ENCODE measurements at regions not wholly inside any gene's neighbourhood (a gene's known extent, or its start where the extent isn't known, plus 50 kb on each side); places are given as distances from the start of the nearest gene placed in this dataset.
A peak's percentile ranks its signal among the peaks of the same experiment; 100 is the strongest.

DNA sequence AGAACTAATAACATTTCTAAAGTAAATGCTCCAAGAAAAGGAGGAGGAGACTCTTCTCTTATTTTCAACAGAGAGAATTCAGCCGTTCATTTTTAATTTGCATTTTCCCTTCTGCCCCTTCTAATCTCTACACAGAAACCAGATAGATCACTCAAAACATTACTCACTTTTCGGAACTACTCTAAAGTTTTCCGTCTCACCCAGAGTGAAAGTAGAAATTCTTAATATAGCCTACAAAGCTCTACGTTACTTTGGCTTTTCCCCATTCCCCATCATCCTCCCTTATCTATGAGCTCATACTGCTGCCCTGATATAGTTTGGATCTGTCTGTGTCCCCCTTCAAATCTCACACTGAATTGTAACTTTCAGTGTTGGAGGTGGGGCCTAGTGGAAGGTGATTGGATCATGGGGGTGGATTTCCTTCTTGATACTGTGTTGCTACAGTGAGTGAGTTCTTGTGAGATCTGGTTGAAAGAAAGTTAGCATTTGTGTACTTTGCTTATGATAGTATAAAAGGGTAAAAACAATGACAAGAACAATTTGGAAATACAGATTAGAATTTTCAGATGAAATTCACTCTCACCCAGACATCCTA is 188.2 kb downstream of the AMY1C start:
- Histone ChIP-seq H3K4me3 (ENCODE audit: low read length in 2 of 2) (no peak overlapping the region), H3K27me3 (ENCODE audit: control insufficient read depth in 1 of 2, insufficient read depth in 2 of 2, low read length in 1 of 2) (no peaks in the 10 kb centered on the region), H3K4me1 (ENCODE audit: control insufficient read depth in 1 of 2, insufficient read depth in 2 of 2, low read length in 2 of 2) (no peaks in the 10 kb centered on the region), H3K27ac (ENCODE audit: low read depth in 1 of 2, low read length in 2 of 2) (no peak overlapping the region), H3K36me3 (ENCODE audit: control insufficient read depth in 1 of 2, insufficient read depth in 2 of 2, low read length in 1 of 2) (no peaks in the 10 kb centered on the region), H3K9me3 (ENCODE audit: control insufficient read depth, low read length) (no peaks in the 10 kb centered on the region)
- intact Hi-C loops (cut with DNase I), result no loop called here
- DNase-seq (no peak), ATAC-seq (ENCODE audit: low FRiP score) (no peak)
- 20 to 23% methylated on average over 4 of the region's 4 CpGs for WGBS, 2 donors

DNA sequence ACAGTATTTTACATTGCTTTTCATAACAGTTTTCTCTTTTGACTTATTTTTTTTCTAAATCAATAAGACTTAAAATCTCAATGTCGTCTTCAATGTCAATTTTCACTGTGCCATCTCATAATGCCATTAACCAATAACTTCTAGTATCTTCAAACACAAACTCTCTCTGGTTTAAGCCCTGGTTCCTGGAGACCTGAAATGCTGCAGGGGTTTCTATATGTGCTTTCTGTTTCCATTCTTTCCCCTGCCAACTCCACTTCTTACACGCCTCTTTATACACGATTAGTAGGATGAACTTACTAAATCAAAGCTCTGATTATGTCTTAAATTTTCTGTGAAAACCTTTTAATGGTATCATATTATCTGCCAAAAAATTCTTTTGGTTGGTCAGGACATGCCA is 191.4 kb downstream of the AMY1C start:
- no peak for DNase-seq
- intact Hi-C loops (cut with DNase I), result no loop called here
- Histone ChIP-seq H3K27ac (ENCODE audit: low read depth in 1 of 2, low read length in 2 of 2) (no peak overlapping the region), H3K27me3 (ENCODE audit: control insufficient read depth in 1 of 2, insufficient read depth in 2 of 2, low read length in 1 of 2) (no peaks in the 10 kb centered on the region), H3K36me3 (ENCODE audit: control insufficient read depth in 1 of 2, insufficient read depth in 2 of 2, low read length in 1 of 2) (no peaks in the 10 kb centered on the region), H3K4me3 (ENCODE audit: low read length in 2 of 2) (no peak overlapping the region), H3K4me1 (ENCODE audit: control insufficient read depth in 1 of 2, insufficient read depth in 2 of 2, low read length in 2 of 2) (no peaks in the 10 kb centered on the region), H3K9me3 (ENCODE audit: control insufficient read depth, low read length) (peaks cover 1% of the 10 kb centered on the region)
- 32 to 34% methylated on average over 3 of the region's 3 CpGs for WGBS, 2 donors
- ATAC-seq (ENCODE audit: low FRiP score), result no peak

DNA sequence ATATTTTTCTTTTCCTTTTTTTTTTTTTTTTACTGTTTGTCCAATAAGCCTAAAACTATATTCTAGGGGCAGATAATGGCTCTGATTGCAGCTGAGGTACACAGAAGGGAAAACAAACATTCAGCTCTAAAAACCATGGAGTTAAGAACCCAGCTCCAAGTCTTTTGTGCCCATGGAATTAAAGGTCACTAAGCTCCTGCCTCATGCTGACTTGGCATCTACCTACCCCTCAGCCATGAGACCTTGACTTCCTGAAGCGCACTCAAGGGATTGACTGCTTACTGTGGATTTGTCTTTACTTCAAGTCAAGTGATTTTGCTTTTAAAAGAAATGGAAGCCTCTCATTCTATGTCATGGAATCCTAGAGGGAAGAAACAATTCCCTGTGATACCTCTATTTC is 192.3 kb downstream of the AMY1C start:
- Histone ChIP-seq H3K36me3 (ENCODE audit: control insufficient read depth in 1 of 2, insufficient read depth in 2 of 2, low read length in 1 of 2) (no peaks in the 10 kb centered on the region), H3K4me3 (ENCODE audit: low read length in 2 of 2) (no peak overlapping the region), H3K4me1 (ENCODE audit: control insufficient read depth in 1 of 2, insufficient read depth in 2 of 2, low read length in 2 of 2) (no peaks in the 10 kb centered on the region), H3K27me3 (ENCODE audit: control insufficient read depth in 1 of 2, insufficient read depth in 2 of 2, low read length in 1 of 2) (no peaks in the 10 kb centered on the region), H3K9me3 (ENCODE audit: control insufficient read depth, low read length) (peaks cover 1% of the 10 kb centered on the region), H3K27ac (ENCODE audit: low read depth in 1 of 2, low read length in 2 of 2) (no peak overlapping the region)
- ATAC-seq (ENCODE audit: low FRiP score) (no peak), DNase-seq (no peak)
- intact Hi-C loops (cut with DNase I), result no loop called here
- 67 to 79% methylated on average over 1 of the region's 1 CpG for WGBS, 2 donors

DNA sequence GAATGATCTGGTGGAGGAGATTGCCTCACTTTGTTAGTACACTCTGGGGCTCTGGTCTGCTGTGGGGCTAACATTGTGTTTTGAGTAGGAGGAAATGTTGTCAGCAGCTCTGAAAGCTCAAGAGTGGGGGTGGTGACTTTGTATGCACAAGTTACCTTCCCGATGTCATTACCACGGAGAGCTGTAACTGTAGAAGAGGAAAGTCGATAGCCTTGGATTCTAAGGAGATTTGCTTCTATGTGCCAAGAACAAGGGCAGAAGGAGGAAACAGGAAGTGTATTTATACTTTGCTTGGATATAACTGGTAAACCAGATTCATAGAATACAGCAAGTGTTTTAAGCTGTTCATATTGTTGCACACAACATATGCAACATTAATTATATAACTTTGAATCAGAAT is 196.1 kb downstream of the AMY1C start:
- Histone ChIP-seq H3K27ac (ENCODE audit: low read depth in 1 of 2, low read length in 2 of 2) (no peak overlapping the region), H3K4me3 (ENCODE audit: low read length in 2 of 2) (no peak overlapping the region), H3K36me3 (ENCODE audit: control insufficient read depth in 1 of 2, insufficient read depth in 2 of 2, low read length in 1 of 2) (no peaks in the 10 kb centered on the region), H3K27me3 (ENCODE audit: control insufficient read depth in 1 of 2, insufficient read depth in 2 of 2, low read length in 1 of 2) (no peaks in the 10 kb centered on the region), H3K4me1 (ENCODE audit: control insufficient read depth in 1 of 2, insufficient read depth in 2 of 2, low read length in 2 of 2) (no peaks in the 10 kb centered on the region), H3K9me3 (ENCODE audit: control insufficient read depth, low read length) (peaks cover 1% of the 10 kb centered on the region)
- DNase-seq (no peak), ATAC-seq (ENCODE audit: low FRiP score) (no peak)
- intact Hi-C loops (cut with DNase I), result no loop called here
- 46 to 47% methylated on average over 3 of the region's 3 CpGs for WGBS, 2 donors

DNA sequence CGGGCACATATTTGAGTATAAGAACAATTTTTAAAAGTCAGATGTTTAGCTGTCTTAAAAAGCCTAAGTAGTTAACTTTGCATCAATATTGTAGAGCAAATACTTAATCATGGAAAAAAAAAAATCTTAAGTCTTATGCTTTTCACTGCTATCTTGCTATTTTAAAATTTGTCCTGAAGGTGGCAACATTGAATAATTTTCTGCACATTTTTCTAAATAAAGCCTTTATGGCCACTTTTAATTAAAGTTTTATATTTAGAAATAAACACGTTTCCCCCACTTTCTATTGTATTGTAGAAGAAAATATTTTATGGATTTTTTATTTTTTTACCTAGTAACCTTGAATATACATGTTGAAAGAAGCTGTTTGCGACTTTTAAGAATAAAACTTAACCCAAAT is 198.8 kb downstream of the AMY1C start:
- H3K27me3 ChIP-seq (ENCODE audit: control insufficient read depth in 1 of 2, insufficient read depth in 2 of 2, low read length in 1 of 2), result no peaks in the 10 kb centered on the region
- no peaks in the 10 kb centered on the region for H3K4me1 ChIP-seq (ENCODE audit: control insufficient read depth in 1 of 2, insufficient read depth in 2 of 2, low read length in 2 of 2)
- ATAC-seq (ENCODE audit: low FRiP score), result no peak
- WGBS, 2 donors, result 36 to 46% methylated on average over 3 of the region's 3 CpGs
- H3K27ac ChIP-seq (ENCODE audit: low read depth in 1 of 2, low read length in 2 of 2), result no peak overlapping the region
- intact Hi-C loops (cut with DNase I), result no loop called here
- DNase-seq, result no peak
- H3K9me3 ChIP-seq (ENCODE audit: control insufficient read depth, low read length), result peaks cover 1% of the 10 kb centered on the region
- H3K4me3 ChIP-seq (ENCODE audit: low read length in 2 of 2), result no peak overlapping the region
- H3K36me3 ChIP-seq (ENCODE audit: control insufficient read depth in 1 of 2, insufficient read depth in 2 of 2, low read length in 1 of 2), result no peaks in the 10 kb centered on the region

DNA sequence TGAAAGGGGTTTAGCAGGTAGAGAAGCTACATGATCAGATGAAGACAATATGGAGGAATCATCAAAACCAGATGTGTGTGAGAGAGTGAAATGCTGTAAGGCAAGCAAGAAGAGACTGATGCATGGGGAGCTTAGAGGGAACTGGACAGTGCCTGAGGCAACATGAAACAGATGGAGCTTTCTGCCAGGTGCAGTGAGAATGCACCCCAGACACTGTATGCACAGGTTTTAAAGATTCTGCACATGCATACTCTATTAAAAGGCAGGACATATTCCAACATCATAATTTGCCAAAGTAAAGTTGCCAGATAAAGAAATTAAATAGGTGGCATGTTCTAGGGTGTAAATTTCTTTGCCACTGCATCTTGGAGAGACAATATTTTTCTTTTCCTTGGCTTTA is 200.1 kb downstream of the AMY1C start:
- no peak for DNase-seq
- Histone ChIP-seq H3K27me3 (ENCODE audit: control insufficient read depth in 1 of 2, insufficient read depth in 2 of 2, low read length in 1 of 2) (no peaks in the 10 kb centered on the region), H3K9me3 (ENCODE audit: control insufficient read depth, low read length) (peaks cover 1% of the 10 kb centered on the region), H3K27ac (ENCODE audit: low read depth in 1 of 2, low read length in 2 of 2) (no peak overlapping the region), H3K36me3 (ENCODE audit: control insufficient read depth in 1 of 2, insufficient read depth in 2 of 2, low read length in 1 of 2) (no peaks in the 10 kb centered on the region), H3K4me3 (ENCODE audit: low read length in 2 of 2) (no peak overlapping the region), H3K4me1 (ENCODE audit: control insufficient read depth in 1 of 2, insufficient read depth in 2 of 2, low read length in 2 of 2) (no peaks in the 10 kb centered on the region)
- no peak for ATAC-seq (ENCODE audit: low FRiP score)
- intact Hi-C loops (cut with DNase I), result no loop called here

DNA sequence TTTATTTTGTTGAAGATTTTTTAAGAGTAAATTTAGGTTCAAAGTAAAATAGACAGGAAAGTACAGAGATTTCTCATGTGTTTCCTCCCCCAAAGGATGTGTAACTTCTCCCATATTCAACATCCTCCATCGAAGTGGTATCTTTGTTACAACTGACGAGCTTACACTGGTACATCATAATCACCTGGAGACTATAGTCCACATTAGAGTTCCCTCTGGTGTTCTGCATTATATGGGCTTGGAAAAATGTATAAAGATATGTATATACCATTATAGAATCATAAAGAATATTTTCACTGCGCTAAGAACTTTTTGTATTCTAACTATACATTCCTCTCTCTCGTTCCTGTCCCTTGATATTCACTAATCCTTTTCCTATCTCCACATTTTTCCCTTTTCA is 203.7 kb downstream of the AMY1C start:
- ATAC-seq (ENCODE audit: low FRiP score), result no peak

DNA sequence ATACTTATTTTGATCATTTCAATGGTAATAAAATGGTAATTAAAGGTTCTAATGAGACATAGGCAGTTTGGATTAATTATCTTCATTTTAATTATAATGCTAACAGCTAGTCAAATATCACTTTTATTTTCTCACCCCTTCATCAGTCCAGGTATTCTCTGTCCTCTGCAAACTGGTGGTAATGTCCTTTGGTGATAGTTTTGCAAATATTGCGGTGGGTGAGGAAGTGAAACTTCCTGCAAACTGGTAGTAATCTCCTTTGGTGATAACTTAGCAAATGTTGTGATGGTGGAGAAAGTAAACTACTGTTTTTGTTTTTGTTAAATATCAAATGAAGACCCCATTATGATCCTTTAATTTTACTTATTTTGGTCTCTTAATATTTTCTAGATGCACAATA is 209.0 kb downstream of the AMY1C start:
- whole genome bisulfite sequencing, 2 donors, result 85 to 94% methylated on average over 1 of the region's 1 CpG
- Histone ChIP-seq H3K36me3 (ENCODE audit: control insufficient read depth in 1 of 2, insufficient read depth in 2 of 2, low read length in 1 of 2) (no peaks in the 10 kb centered on the region), H3K4me3 (ENCODE audit: low read length in 2 of 2) (no peak overlapping the region), H3K27ac (ENCODE audit: low read depth in 1 of 2, low read length in 2 of 2) (no peak overlapping the region), H3K4me1 (ENCODE audit: control insufficient read depth in 1 of 2, insufficient read depth in 2 of 2, low read length in 2 of 2) (no peaks in the 10 kb centered on the region), H3K27me3 (ENCODE audit: control insufficient read depth in 1 of 2, insufficient read depth in 2 of 2, low read length in 1 of 2) (no peaks in the 10 kb centered on the region), H3K9me3 (ENCODE audit: control insufficient read depth, low read length) (peaks cover 3% of the 10 kb centered on the region)
- intact Hi-C loops (cut with DNase I), result no loop called here
- no peak for ATAC-seq (ENCODE audit: low FRiP score)
- DNase-seq, result no peak

More for the DNA sequence above, 203.7 kb downstream of the AMY1C start:
- H3K4me3 ChIP-seq (ENCODE audit: low read length in 2 of 2), result no peak overlapping the region
- H3K36me3 ChIP-seq (ENCODE audit: control insufficient read depth in 1 of 2, insufficient read depth in 2 of 2, low read length in 1 of 2), result no peaks in the 10 kb centered on the region
- H3K27ac ChIP-seq (ENCODE audit: low read depth in 1 of 2, low read length in 2 of 2), result no peak overlapping the region
- DNase-seq, result no peak
- H3K9me3 ChIP-seq (ENCODE audit: control insufficient read depth, low read length), result no peaks in the 10 kb centered on the region
- WGBS, 2 donors, result 41 to 49% methylated on average over 4 of the region's 4 CpGs
- intact Hi-C loops (cut with DNase I), result no loop called here
- no peaks in the 10 kb centered on the region for H3K27me3 ChIP-seq (ENCODE audit: control insufficient read depth in 1 of 2, insufficient read depth in 2 of 2, low read length in 1 of 2)
- no peaks in the 10 kb centered on the region for H3K4me1 ChIP-seq (ENCODE audit: control insufficient read depth in 1 of 2, insufficient read depth in 2 of 2, low read length in 2 of 2)

DNA sequence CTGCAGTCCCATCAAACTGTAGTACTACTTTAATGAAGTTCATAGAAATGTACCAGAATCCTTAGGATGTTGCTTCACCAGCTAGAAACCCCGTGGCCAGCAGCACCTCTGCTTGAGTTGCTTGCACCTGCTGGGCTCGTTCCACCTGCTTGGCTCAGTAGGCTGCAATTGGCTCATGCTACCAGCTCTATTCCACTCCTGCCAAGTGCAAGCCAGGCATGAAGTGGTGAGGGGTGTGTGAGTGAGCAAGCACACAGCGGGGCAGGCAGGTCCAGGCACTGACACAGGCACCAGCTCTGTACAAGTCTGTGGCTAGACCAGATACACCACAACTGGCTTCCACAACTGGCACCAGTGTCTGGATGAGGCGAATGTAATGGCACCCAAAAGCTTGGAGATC is 209.9 kb downstream of the AMY1C start:
- ATAC-seq (ENCODE audit: low FRiP score), result no peak
- intact Hi-C loops (cut with DNase I), result no loop called here

More for the DNA sequence above, 209.9 kb downstream of the AMY1C start:
- no peak overlapping the region for H3K4me3 ChIP-seq (ENCODE audit: low read length in 2 of 2)
- no peaks in the 10 kb centered on the region for H3K36me3 ChIP-seq (ENCODE audit: control insufficient read depth in 1 of 2, insufficient read depth in 2 of 2, low read length in 1 of 2)
- H3K27ac ChIP-seq (ENCODE audit: low read depth in 1 of 2, low read length in 2 of 2), result no peak overlapping the region
- H3K9me3 ChIP-seq (ENCODE audit: control insufficient read depth, low read length), result peaks cover 3% of the 10 kb centered on the region
- peak; percentile 21 to 51 for DNase-seq
- no peaks in the 10 kb centered on the region for H3K4me1 ChIP-seq (ENCODE audit: control insufficient read depth in 1 of 2, insufficient read depth in 2 of 2, low read length in 2 of 2)
- 74 to 84% methylated on average over 4 of the region's 4 CpGs for WGBS, 2 donors
- H3K27me3 ChIP-seq (ENCODE audit: control insufficient read depth in 1 of 2, insufficient read depth in 2 of 2, low read length in 1 of 2), result no peaks in the 10 kb centered on the region
